ENCODE measurements at regions not wholly inside any gene's neighbourhood (a gene's known extent, or its start where the extent isn't known, plus 50 kb on each side); places are given as distances from the start of the nearest gene placed in this dataset.

DNA sequence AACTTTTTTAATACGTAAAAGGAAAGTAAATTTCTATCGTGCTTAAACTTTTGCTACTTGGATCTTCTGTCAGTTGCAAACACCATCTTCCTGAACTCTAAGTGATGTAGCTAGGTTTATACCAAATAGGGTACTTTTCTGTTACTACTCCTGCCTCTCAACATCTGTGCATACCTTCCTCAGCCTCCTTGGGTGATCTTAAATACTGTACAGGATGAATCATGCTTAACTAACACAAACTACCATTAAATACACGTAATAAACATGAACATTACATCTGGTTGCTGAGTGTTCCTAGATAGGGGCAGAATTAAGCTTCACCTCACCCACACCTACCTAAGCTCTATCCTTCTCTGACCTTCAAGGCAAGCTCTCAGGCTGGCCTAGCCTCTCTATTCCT lies 398.0 kb downstream of the TXNL1 start:
- TF ChIP-seq POLR2AphosphoS5 (IDR thresholded peaks at IDR 0.05; ENCODE audit: low read depth, low read length) (no peak), TAF1 (IDR thresholded peaks at IDR 0.05; ENCODE audit: borderline replicate concordance, insufficient read depth, low read length) (no peak), SIN3A (IDR thresholded peaks at IDR 0.05; ENCODE audit: borderline replicate concordance, insufficient read depth, low read length) (no peak)
- TF ChIP-seq, protein P1, sequence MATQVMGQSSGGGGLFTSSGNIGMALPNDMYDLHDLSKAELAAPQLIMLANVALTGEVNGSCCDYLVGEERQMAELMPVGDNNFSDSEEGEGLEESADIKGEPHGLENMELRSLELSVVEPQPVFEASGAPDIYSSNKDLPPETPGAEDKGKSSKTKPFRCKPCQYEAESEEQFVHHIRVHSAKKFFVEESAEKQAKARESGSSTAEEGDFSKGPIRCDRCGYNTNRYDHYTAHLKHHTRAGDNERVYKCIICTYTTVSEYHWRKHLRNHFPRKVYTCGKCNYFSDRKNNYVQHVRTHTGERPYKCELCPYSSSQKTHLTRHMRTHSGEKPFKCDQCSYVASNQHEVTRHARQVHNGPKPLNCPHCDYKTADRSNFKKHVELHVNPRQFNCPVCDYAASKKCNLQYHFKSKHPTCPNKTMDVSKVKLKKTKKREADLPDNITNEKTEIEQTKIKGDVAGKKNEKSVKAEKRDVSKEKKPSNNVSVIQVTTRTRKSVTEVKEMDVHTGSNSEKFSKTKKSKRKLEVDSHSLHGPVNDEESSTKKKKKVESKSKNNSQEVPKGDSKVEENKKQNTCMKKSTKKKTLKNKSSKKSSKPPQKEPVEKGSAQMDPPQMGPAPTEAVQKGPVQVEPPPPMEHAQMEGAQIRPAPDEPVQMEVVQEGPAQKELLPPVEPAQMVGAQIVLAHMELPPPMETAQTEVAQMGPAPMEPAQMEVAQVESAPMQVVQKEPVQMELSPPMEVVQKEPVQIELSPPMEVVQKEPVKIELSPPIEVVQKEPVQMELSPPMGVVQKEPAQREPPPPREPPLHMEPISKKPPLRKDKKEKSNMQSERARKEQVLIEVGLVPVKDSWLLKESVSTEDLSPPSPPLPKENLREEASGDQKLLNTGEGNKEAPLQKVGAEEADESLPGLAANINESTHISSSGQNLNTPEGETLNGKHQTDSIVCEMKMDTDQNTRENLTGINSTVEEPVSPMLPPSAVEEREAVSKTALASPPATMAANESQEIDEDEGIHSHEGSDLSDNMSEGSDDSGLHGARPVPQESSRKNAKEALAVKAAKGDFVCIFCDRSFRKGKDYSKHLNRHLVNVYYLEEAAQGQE (IDR thresholded peaks at IDR 0.05; ENCODE audit: insufficient read depth in 1 of 2, low read depth in 2 of 2, low read length in 2 of 2), result no peak

Measured in PFSK-1 (cell line).